Keratinocyte (primary cell): ENCODE measurements at regions not wholly inside any gene's neighbourhood (a gene's known extent, or its start where the extent isn't known, plus 50 kb on each side); places are given as distances from the start of the nearest gene placed in this dataset.

Source experiments
- EZH2 ChIP-seq: IDR thresholded peaks from one replicate; pipeline ENCODE4 v1.6.1; 2012; ENCODE audit warnings: inconsistent platforms, mild to moderate bottlenecking, low read length, moderate library complexity
- TF ChIP-seq, protein P1 (sequence below), 3 experiments: IDR thresholded peaks in 1 of 3; conservative IDR thresholded peaks in 1 of 3; optimal IDR thresholded peaks in 1 of 3; 2 replicates in 2 of 3; 3 replicates in 1 of 3; pipeline versions ENCODE3 to v1.5.1; 2011; ENCODE audit warnings: low read length in 3 of 3, mild to moderate bottlenecking in 3 of 3, moderate library complexity in 2 of 3, control low read depth in 1 of 3, inconsistent platforms in 1 of 3; ENCODE audit not compliant: insufficient read depth in 2 of 3; ENCODE audit errors: extremely low read depth in 1 of 3

DNA sequence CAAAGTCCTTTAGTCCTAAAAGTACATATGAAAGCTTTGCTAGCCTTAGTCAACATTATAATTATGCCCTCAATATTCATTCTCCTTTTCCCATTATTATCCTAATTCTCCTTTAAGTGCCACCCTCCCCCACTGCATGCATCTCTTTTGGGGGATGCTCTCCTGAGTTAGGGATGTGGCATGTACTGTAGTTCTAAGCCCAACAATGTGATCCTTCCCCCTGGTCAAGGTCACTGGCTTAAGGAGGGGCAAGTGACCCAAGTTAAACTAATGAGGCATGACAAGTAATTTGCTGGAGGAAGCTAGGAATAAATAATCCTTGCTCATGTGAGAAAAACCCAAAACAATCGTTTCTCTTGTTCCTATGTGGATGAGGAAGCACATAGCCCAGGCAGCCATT, 343.9 kb upstream of the SUCLG2 start:
- TF ChIP-seq, protein P1, sequence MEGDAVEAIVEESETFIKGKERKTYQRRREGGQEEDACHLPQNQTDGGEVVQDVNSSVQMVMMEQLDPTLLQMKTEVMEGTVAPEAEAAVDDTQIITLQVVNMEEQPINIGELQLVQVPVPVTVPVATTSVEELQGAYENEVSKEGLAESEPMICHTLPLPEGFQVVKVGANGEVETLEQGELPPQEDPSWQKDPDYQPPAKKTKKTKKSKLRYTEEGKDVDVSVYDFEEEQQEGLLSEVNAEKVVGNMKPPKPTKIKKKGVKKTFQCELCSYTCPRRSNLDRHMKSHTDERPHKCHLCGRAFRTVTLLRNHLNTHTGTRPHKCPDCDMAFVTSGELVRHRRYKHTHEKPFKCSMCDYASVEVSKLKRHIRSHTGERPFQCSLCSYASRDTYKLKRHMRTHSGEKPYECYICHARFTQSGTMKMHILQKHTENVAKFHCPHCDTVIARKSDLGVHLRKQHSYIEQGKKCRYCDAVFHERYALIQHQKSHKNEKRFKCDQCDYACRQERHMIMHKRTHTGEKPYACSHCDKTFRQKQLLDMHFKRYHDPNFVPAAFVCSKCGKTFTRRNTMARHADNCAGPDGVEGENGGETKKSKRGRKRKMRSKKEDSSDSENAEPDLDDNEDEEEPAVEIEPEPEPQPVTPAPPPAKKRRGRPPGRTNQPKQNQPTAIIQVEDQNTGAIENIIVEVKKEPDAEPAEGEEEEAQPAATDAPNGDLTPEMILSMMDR (optimal IDR thresholded peaks at IDR 0.05 in 1 of 3, IDR thresholded peaks at IDR 0.05 in 1 of 3, conservative IDR thresholded peaks at IDR 0.05 in 1 of 3; ENCODE audit: extremely low read depth in 1 of 3, insufficient read depth in 2 of 3, low read length in 3 of 3) = no peak
- TF ChIP-seq EZH2 = no peak
